Left renal pelvis (tissue), 4 donors: ENCODE measurements at regions not wholly inside any gene's neighbourhood (a gene's known extent, or its start where the extent isn't known, plus 50 kb on each side); places are given as distances from the start of the nearest gene placed in this dataset.
"Not testable (repeated sequence)": the region's sequence is repeated elsewhere in the genome, so short reads cannot be mapped to it uniquely, and the experiment has no call there.

Source experiments
- DNase-seq, 4 donors: peaks; one replicate each; pipeline ENCODE4 v3.0.0-alpha.2; 2013; ENCODE audit warnings: low read depth in 4 of 4, low spot score in 3 of 4

- DNase-seq, result no peak
These were observed 286.2 kb upstream of the HSFY2 start for GRCh38 chrY:19059733-19060132.

GRCh38 chrY:19058831-19059370, 285.4 kb upstream of the HSFY2 start:
- DNase-seq, result no peak

GRCh38 chrY:19056138-19056469, 282.6 kb upstream of the HSFY2 start:
- no peak for DNase-seq

- no peak for DNase-seq
These were observed 281.9 kb upstream of the HSFY2 start for GRCh38 chrY:19055232-19056137.

GRCh38 chrY:19053806-19054205, 280.3 kb upstream of the HSFY2 start:
- no peak for DNase-seq

- no peak for DNase-seq
These were observed 277.5 kb upstream of the HSFY2 start for GRCh38 chrY:19051021-19051420.

DNA sequence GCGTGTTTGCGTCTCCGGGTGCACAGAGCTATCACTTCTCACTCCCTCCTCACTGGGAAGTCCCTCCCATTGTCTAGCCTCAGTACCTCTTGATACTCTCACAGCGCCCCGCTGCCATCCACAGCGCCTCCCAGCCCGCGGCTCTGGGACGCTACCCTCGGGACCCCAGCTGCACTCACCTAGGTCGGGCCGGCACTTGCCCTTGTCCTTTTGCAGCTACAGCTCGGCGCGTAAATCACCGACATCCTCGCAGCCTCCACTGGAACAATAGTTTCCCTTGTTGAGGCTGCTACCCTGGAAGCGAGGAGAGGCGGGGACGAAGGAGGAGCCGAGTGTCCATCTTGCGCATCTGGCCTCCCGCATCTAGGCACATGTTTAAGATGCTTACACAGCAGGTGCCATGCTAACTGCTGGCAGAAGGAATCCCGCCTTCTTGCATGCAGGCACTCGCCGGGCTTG, 269.5 kb upstream of the HSFY2 start:
- no peak for DNase-seq

GRCh38 chrY:19042306-19042958, 268.9 kb upstream of the HSFY2 start:
- DNase-seq, result no peak

DNA sequence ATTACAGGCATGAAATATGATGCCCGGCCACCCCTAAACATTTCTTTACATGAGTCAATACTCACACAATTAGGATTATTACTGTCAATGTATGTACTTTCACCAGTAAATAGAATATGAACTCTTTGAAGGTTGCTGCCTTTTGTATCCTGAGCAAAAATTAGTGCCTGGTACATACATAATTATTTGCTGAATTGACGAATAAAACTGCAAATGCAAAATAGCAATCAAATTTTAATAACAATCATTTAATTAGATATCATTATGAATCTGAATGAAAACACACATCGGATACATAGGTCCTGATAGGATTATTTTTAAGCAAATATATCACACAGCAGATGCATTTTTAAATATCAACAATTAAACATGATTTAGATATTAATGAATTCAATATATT, 253.1 kb upstream of the HSFY2 start:
- DNase-seq, result no peak

- no peak for DNase-seq
These were observed 250.4 kb upstream of the HSFY2 start for GRCh38 chrY:19023934-19024333.

DNA sequence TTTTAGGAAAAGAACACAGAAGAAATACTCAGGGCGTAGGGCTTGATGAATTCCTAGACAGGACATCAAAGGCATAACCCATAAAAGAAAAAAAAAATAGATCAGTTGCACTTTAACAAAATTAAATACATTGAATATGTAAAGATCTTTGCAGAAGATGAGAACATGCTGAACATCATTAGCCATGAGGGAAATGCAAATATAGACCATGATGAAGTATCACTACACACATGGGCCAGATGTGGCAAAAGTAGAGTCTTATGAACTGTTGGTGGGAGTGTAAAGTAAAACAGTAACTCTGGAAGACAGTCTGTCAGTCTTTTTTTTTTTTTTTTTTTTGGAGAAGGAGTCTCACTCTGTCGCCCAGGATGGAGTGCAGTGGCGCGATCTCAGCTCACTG, 246.7 kb upstream of the HSFY2 start:
- no peak for DNase-seq

- no peak for DNase-seq
These were observed 243.5 kb upstream of the HSFY2 start for GRCh38 chrY:19016990-19017389.

DNA sequence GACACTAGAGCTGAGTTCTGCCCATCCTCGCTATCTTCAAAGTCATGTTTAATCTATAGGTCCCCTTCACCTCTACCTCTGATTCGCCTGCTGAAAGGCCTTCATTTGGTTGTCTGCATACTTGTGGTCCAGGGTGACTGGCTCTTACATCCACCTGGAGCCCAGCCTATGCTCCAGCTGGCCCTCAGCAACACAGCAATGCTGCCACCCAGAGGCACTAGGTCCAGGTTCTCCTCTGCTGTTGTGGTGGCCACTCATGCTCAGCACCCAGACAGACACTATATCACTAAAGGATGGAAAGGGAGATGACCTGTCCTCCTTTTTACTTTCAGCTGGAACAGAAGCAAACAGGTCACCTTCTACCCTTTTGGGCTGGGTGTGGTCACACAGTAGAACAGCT, 242.3 kb upstream of the HSFY2 start:
- DNase-seq, result no peak

DNA sequence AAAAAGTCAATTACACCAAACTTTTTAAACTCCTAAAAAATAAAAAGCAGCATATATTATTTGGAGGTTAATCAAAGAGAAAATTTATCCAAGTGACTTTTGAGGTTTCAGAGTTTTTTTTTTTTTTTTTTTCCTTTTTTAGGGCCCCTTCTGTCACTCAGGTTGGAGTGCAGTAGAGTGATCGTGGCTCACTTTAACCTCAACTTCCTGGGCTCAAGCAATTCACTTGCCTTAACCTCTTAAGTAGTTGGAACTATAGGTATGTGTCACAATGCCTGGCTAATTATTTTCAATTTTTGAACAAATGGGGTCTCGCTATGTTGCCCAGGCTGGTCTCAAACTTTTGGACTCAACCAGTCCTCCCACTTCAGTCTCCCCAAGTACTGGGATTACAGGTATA, 241.7 kb upstream of the HSFY2 start:
- no peak for DNase-seq

GRCh38 chrY:19012985-19013384, 239.4 kb upstream of the HSFY2 start:
- DNase-seq, result no peak

DNA sequence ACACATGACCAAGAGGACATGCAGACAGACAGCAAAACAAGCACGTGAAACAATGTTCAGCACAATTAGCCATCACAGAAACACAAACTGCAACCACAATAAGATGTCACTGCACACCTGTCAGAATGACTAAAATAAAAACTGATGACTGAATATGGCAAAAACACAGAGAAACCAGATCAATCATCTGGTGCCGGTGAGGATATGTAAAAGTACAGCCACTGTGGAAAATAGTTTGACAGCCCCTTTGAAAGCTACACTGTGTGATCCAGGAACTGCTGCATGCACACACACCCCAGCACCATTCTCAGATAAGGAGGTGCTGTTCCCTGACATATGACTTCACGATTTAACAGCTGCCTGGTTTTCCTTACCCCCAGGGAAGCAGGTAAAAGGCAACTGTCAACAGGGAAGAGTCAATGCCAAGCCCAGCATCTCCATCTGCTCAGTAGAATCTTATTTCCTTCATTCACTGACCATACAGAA, 238.1 kb upstream of the HSFY2 start:
- no peak for DNase-seq

- DNase-seq, result no peak
These were observed 232.7 kb upstream of the HSFY2 start for GRCh38 chrY:19006234-19006633.

DNA sequence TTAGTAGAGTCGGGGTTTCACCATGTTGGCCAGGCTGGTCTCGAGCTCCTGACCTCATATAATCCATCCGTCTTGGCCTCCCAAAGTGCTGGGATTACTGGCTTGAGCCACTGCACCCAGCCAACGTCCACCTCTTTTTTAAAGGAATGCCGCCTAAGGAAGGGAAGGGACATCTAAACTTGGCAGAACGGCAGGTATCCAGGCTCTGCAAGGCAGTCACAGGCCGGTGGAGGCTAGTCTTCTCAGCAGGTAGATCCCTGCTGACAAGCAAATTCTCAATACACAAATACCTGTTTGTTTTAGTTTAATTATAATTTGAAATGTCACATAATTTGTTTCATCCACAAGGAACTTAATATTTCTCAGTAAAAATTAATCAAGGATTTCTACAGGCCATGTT, 232.0 kb upstream of the HSFY2 start:
- no peak for DNase-seq

GRCh38 chrY:18997635-18998240, 224.2 kb upstream of the HSFY2 start:
- no peak for DNase-seq

DNA sequence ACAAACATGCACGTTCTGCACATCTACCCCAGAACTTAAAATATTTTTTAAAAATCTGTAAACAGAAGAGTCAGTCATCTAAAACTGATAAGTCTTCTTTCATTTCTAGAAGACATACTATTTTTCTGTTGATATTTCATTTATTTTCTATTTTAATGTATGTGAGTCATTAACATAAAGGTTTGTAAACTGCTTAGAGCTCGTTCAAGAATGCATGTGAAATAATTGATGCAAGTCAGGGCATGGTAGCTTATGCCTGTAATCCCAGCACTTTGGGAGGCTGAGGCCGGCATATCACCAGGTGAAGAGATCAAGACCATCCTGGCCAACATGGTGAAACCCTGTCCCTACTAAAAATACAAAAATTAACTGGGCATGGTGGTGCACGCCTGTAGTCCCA, 219.9 kb upstream of the HSFY2 start:
- DNase-seq, result no peak

DNA sequence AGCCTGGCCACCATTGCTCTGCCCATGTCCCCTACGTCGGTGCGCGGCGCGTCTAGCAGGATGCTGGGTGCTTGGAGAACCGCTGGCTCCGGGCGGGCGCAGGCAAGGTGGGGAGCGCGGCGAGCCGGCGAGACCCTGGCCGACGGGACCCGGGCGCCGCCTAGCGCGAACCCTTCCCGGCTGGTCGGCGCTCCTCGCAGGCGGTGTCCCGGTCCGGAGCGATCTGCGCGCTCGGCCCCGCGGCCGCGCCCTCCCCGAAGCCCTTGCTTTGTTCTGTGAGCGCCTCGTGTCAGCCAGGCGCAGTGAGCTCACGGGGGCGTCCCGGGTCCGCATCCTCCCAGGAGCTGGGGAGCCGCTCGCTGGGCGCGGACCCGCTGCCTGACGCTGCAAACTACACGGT, 219.1 kb upstream of the HSFY2 start:
- DNase-seq, result not testable (repeated sequence)
